ENCODE measurements at regions not wholly inside any gene's neighbourhood (a gene's known extent, or its start where the extent isn't known, plus 50 kb on each side); places are given as distances from the start of the nearest gene placed in this dataset.

DNA sequence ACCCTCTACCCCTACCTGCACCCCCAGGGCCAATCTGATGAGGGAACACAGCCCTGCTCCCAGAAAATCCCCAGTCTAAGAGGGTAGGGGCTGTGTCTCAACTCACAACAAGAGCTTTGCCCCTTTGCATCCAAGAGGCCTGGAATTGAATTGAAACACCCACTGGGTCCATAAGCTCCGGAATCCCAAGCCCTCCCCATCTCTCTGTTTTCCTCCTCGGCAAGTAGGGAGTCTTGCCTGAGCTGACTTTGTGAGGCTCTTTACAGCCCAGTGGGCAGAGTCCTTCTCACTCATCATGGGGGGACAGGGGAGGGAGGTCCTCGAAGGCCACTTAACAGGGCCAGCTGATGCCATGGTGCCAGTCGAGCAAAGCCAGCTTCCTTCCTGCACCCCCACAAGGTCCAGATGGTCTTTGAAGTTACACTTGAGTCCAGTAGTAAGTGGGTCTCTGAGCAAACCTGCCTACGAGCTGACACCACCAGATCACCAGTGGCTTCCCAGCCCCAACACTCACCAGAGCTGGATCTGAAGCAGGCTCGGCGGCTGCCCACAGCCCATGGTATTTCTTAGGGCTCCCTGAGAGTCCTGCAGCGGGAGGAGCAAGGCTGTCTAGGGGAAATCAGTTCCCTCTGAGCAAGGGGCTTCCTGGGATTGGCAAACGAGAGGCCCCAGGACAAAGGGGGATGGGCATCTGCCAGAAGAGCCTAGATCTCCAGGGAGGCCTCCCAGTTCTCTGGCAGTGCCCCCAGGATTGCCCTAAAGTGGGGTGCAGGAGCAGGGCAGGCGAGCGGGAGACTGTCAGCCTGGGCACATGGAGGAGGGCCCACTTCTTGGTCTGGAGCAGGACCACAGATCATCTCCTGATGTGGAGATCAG, 144.5 kb downstream of the VEGFA start:
- Mint-ChIP-seq H3K4me1 (no peaks in the 10 kb centered on the region), H3K27me3 (no peaks in the 10 kb centered on the region), H3K36me3 (ENCODE audit: low read depth) (no peaks in the 10 kb centered on the region), H3K27ac (no peak overlapping the region), H3K9me3 (no peaks in the 10 kb centered on the region), H3K4me3 (no peak overlapping the region)
- CTCF ChIA-PET = interaction anchor here (1.1 to 1.7 kb wide), 5 partner anchors 9 to 172 kb away, joined by 3 to 8 read pairs (median 4); no protein-coding TSS in a partner anchor
- DNase-seq = no peak
- POLR2A ChIA-PET = no interaction called here

DNA sequence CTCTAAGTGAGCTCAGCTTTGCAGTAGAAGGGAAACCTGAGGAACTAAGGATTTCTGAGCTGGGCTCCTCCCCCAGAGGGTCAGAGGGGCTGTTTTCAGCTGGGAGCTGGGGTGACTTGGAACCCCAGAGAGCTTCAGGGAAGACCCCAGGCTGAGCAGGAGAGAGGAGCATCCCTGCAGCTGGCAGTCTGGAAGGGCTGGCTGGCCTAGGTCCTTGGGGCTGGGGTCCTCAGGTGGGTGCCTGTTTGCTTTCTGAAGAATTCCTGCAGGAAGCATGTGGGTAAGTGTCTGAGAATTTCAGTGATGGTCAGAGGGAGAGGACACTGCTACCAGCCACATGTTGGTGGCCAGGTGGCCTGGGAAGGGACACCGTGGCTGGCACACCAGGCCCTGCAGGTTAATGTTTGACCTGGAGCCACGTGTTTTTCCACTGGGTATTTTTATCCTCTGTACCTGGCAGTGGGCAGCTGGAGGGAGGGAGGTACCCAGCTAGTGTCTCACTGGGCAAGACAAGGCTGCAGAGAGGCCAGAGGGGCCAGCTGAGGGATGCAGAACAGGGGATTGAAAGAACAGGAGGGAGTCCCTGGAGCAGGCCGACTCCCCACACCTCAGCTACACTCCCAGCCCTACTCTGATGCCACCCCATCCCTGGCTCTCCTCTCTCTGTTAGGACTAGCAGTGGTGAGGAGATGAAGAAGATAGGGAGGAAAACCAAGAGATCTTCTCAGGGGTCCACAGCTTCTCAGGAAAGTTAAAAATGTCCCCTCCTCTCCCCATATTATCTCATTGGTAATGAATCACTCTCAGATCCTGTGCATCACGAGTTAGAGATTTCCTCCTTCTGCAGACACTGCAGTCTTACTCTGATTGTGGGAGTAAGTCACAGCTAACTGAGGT, 143.6 kb downstream of the VEGFA start:
- no peak for DNase-seq
- Mint-ChIP-seq H3K9me3 (no peaks in the 10 kb centered on the region), H3K4me1 (no peaks in the 10 kb centered on the region), H3K36me3 (ENCODE audit: low read depth) (no peaks in the 10 kb centered on the region), H3K27me3 (no peaks in the 10 kb centered on the region), H3K4me3 (no peak overlapping the region), H3K27ac (no peak overlapping the region)
- CTCF ChIA-PET = interaction anchor here (0.6 to 1.7 kb wide), 6 partner anchors 8 to 173 kb away, joined by 3 to 8 read pairs (median 4); no protein-coding TSS in a partner anchor
- POLR2A ChIA-PET = interaction anchor here (0.6 kb wide), 1 partner anchor 62 kb away, joined by 3 read pairs; no protein-coding TSS in a partner anchor

DNA sequence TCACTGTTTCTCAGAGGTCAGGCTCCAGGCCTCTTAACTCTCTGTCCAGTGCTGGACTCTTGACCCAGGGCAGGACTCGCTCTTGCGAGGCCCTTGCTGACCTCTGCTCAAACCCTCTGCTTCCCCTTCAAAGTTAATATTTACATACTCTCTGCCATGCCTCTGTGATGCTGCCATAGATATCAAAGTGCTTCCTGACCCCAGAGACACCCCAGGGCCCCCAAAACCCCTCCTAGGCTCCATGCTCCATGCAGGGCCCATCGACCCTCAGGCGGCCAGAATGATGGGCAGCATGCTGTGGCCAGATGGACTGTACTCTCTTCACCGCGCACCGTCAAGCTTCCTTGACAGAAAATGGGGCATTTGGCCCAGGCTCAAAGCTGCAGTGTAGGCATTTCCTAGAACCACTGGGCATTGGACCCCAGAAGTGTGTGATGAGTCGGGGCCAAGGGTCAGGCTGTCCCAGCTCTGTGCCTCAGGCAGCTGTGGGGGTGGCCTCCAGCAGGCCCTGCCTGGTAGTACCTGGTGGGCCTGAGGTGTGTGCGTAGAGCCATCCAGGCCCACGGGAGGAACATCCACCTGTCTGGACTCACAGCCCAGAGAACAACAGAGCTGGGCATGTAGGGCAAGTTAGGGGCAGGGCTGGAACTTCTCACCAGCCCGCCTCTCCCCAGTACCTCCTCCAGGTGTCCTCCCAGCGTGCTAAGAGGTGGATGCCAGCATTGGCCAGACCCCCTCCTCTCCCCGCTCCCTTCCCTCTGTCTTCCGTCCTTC, 142.8 kb downstream of the VEGFA start:
- Mint-ChIP-seq H3K27ac (no peak overlapping the region), H3K27me3 (no peaks in the 10 kb centered on the region), H3K36me3 (ENCODE audit: low read depth) (no peaks in the 10 kb centered on the region), H3K9me3 (no peaks in the 10 kb centered on the region), H3K4me1 (no peaks in the 10 kb centered on the region), H3K4me3 (no peak overlapping the region)
- ChIA-PET POLR2A (interaction anchor here (0.6 to 0.7 kb wide), 2 partner anchors 63 to 199 kb away, joined by 3 read pairs; no protein-coding TSS in a partner anchor), CTCF (interaction anchor here (0.6 to 1.0 kb wide), 2 partner anchors 12 to 81 kb away, joined by 3 read pairs; no protein-coding TSS in a partner anchor)
- no peak for DNase-seq

DNA sequence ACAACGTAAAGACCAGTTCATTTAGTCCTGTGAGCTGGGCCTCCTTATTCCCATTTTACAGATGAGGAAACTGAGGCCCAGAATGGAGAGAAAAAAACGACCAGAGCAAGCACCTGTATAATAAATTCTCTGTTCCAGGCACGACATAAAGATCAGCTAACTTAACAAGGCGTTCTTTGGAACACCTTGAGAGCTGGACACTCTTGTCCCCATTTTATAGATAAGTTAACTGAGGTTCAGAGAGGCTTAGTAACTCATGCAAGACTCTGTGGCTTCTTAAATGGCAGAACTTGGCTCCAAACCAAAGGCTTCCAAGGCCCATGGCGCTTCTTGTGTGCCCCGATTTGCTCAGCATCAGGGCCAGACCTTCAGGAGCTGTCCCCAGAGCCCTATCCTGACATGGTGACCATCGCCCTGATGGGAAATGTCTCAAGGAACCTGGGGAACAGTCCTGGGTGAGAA, 142.1 kb downstream of the VEGFA start:
- Mint-ChIP-seq H3K4me3 (no peak overlapping the region), H3K4me1 (no peaks in the 10 kb centered on the region), H3K9me3 (no peaks in the 10 kb centered on the region), H3K36me3 (ENCODE audit: low read depth) (no peaks in the 10 kb centered on the region), H3K27me3 (no peaks in the 10 kb centered on the region), H3K27ac (no peak overlapping the region)
- CTCF ChIA-PET = no interaction called here
- no peak for DNase-seq
- POLR2A ChIA-PET = interaction anchor here (0.7 kb wide), 1 partner anchor 200 kb away, joined by 3 read pairs; no protein-coding TSS in a partner anchor

DNA sequence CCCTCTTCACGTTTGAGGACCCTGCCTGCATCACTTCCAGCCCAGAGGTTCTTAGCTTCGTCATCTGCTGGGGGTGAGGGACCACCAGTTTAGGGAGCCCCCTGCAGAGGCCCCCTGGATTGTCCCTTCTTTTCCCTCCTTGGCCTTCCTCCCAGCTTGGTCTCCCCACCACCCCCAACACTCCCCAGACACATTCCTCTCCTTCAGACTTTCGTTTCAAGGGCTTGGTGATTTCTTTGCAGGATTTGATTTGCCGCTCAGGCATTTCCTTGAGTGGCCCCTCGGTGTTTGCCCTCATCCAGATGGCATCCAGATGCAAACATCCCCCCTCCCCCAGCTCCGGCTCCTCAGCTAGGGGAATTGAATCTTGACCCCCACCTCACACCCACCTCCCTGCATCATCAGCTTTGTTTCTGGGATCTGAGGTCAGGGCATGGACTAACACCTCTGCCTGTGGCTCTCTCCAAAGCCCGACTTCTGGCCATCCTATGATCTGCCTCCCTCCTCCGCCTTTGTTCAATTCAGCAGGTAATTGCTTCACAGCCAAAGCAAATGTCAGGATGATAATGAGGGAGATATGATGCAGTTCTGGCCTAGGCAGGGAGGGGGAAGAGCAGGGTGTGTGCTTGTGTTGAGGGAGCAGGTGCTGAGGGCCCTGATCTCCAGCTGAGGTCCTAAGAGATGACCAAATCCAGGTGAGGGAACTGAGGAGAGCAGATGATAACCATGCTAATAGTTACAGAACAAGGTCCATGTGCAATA, 141.5 kb downstream of the VEGFA start:
- Mint-ChIP-seq H3K27ac (no peak overlapping the region), H3K36me3 (ENCODE audit: low read depth) (no peaks in the 10 kb centered on the region), H3K4me1 (no peaks in the 10 kb centered on the region), H3K4me3 (no peak overlapping the region), H3K9me3 (no peaks in the 10 kb centered on the region), H3K27me3 (no peaks in the 10 kb centered on the region)
- ChIA-PET CTCF (no interaction called here), POLR2A (interaction anchor here (0.7 kb wide), 1 partner anchor 201 kb away, joined by 3 read pairs; no protein-coding TSS in a partner anchor)
- no peak for DNase-seq

DNA sequence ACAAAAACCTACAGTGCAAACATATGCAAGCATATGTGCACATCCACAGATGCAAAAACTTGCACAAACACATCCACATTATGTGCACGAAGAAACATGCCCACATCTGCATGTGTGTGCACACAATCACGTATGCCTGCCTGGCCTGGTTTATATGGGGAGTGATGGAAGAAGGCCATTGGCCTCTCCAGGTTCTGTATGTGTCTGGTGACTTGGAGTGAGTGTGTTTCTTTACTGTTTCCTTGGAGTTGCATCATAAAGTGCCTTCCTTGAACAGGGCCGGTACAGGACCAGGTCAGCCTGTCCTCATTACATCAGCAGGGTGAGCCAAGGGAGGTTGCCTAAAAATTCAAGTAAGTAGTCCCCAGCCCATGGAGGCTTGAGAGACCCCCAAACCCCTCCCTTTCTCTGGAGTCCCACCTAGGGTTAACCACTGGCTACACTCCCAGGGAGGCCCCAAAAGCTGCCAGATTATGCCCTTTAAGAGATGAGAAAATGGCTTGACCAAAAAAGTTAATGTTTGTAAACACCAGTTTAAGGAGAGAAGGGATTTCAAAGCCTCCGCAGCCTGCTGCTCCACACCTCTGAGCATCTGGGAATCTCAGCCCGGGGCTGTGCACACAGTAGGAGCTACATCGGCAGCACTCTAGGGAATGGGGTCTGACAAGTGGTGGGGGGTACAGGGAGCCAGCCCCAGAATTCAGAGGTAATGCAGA, 140.8 kb downstream of the VEGFA start:
- no peak for DNase-seq
- CTCF ChIA-PET = no interaction called here
- POLR2A ChIA-PET = no interaction called here
- no peak overlapping the region for H3K4me3 Mint-ChIP-seq
- no peaks in the 10 kb centered on the region for H3K9me3 Mint-ChIP-seq
- no peaks in the 10 kb centered on the region for H3K4me1 Mint-ChIP-seq
- peaks cover 1% of the 10 kb centered on the region for H3K27me3 Mint-ChIP-seq
- H3K27ac Mint-ChIP-seq = no peak overlapping the region
- no peaks in the 10 kb centered on the region for H3K36me3 Mint-ChIP-seq (ENCODE audit: low read depth)

DNA sequence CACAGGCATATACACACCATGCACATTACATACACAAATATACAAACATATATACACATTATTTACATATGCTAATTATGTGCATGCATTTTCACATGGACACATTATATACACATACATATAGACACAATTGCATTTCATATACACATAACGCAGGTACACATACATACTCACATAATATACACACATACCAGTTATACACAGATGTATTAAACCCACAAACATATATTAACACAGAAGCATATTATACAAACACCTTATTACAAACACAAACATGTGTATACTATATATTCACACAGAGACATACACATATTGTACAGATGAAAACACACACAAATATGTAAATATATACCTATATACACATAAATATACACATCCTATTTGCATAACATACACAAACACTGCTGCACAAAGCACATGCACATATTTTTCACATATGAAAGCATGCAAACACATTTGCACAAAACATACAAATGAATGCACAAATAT, 140.2 kb downstream of the VEGFA start:
- no peak overlapping the region for H3K27ac Mint-ChIP-seq
- no peak for DNase-seq
- no peaks in the 10 kb centered on the region for H3K9me3 Mint-ChIP-seq
- H3K27me3 Mint-ChIP-seq = peaks cover 1% of the 10 kb centered on the region
- ChIA-PET CTCF (no interaction called here), POLR2A (no interaction called here)
- H3K4me1 Mint-ChIP-seq = no peaks in the 10 kb centered on the region
- no peak overlapping the region for H3K4me3 Mint-ChIP-seq
- H3K36me3 Mint-ChIP-seq (ENCODE audit: low read depth) = no peaks in the 10 kb centered on the region

DNA sequence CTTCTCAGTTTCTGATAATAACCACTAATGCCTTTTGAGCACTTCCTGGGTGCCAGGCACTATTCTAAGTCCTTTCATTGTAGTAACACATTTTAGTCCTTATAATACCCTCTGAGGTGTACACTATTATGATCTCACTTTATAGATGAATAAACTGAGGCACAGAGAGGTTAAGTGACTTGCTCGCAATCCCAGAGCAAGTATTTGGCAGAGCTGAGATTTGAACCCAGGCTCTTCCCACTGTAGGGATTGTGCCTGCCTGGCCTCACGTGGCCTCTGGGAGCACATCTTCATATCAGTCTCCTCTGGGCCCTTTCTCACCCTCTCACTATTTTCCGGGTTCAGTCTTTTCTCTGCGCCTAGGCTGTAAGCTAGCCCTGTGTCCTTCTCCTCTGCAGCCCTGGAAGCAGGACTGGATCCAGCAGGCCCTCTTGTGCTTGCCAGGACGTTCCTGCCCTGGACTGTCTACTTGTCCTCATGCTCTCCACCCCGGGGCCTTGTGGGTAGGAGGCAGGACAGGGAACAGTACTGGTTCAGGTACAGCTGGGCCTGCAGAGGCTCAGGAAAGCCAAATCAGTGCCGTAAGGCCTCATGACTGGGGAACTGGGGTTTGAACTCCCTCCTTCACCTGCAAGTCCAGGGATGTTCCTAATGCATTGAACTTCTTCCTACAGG, 139.6 kb downstream of the VEGFA start:
- no peaks in the 10 kb centered on the region for H3K9me3 Mint-ChIP-seq
- H3K36me3 Mint-ChIP-seq (ENCODE audit: low read depth) = no peaks in the 10 kb centered on the region
- DNase-seq = no peak
- CTCF ChIA-PET = no interaction called here
- no peaks in the 10 kb centered on the region for H3K4me1 Mint-ChIP-seq
- H3K4me3 Mint-ChIP-seq = no peak overlapping the region
- peaks cover 1% of the 10 kb centered on the region for H3K27me3 Mint-ChIP-seq
- H3K27ac Mint-ChIP-seq = no peak overlapping the region
- POLR2A ChIA-PET = no interaction called here

DNA sequence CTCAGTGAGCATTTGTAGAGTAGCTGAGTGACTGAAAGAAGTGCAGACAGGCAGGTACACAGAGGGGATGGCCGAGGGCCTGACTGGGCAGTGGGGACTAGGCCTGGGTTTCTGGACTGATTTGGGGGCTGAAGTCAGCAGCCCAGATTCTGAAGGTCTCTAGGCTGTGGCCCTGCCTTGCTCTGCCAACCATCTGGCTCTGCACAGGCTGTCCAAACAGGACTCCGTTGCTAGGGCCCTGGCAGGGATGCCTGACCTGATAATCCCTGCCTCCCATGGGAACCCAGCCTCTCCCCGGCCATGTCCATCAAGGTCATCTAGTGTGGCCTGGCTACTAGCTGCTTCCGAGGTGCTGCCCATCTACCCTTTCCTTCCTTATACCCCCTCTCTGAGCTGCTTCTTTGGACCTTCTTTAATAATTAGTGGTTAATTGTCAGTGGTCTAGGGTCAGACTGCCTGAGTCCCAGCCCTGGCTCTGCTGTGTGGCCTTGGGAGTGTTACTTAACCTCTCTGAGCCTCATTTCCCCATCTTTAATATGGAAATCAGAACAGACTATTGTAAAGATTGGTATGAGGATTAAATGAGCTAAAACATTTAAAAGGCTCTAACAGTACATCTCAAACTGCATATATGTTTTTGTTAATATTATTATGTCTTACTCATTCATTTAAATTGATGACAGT, 137.9 kb downstream of the VEGFA start:
- Mint-ChIP-seq H3K27ac (no peak overlapping the region), H3K4me1 (no peaks in the 10 kb centered on the region), H3K36me3 (ENCODE audit: low read depth) (no peaks in the 10 kb centered on the region), H3K27me3 (peaks cover 1% of the 10 kb centered on the region), H3K4me3 (no peak overlapping the region), H3K9me3 (no peaks in the 10 kb centered on the region)
- DNase-seq = no peak
- POLR2A ChIA-PET = no interaction called here
- CTCF ChIA-PET = interaction anchor here (1.0 to 1.1 kb wide), 2 partner anchors 18 to 140 kb away, joined by 3 read pairs; no protein-coding TSS in a partner anchor

DNA sequence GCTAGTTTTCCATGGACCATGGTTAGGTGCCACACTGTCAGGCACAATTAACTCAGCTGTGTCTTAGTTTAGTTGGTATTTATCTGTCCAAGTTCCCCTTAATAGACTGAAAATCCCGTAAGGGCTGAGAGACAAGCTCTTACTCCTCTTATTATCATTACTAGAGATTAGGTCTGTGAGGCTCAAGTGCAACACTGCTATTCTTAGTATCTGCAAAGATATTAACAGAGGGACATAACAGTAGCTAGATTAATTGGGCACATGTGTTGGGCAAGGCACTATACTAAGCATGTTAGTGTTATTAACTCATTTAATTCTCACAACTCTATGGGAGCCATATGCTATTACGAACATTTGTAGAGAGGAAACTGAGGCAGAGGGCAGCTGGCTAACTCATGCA, 137.3 kb downstream of the VEGFA start:
- ChIA-PET POLR2A (no interaction called here), CTCF (interaction anchor here (1.0 kb wide), 1 partner anchor 141 kb away, joined by 3 read pairs; no protein-coding TSS in a partner anchor)
- H3K4me1 Mint-ChIP-seq = no peaks in the 10 kb centered on the region
- no peaks in the 10 kb centered on the region for H3K9me3 Mint-ChIP-seq
- H3K4me3 Mint-ChIP-seq = no peak overlapping the region
- H3K27ac Mint-ChIP-seq = no peak overlapping the region
- no peak for DNase-seq
- no peaks in the 10 kb centered on the region for H3K36me3 Mint-ChIP-seq (ENCODE audit: low read depth)
- H3K27me3 Mint-ChIP-seq = peaks cover 1% of the 10 kb centered on the region
